ENCODE measurements at regions not wholly inside any gene's neighbourhood (a gene's known extent, or its start where the extent isn't known, plus 50 kb on each side); places are given as distances from the start of the nearest gene placed in this dataset.

GRCh38 chr18:22021701-22022100, 147.7 kb upstream of the GATA6 start (continued):
- TF ChIP-seq SOX6 (IDR thresholded peaks at IDR 0.05), result no peak
- TF ChIP-seq SOX6 (CRISPR knock-in tag; IDR thresholded peaks at IDR 0.05), result peak; percentile 18; the same call in 1 of the 2 replicates
- no peak for TF ChIP-seq FOXA1 (IDR thresholded peaks at IDR 0.05)
- TF ChIP-seq FOXA1 (CRISPR knock-in tag; IDR thresholded peaks at IDR 0.05), result peak; percentile 38; the same call in 1 of the 2 replicates
- peak; percentile 16; the same call in 1 of the 2 replicates for TF ChIP-seq NCOA2 (CRISPR knock-in tag; IDR thresholded peaks at IDR 0.05)
- no peak for TF ChIP-seq HNRNPL (IDR thresholded peaks at IDR 0.05; ENCODE audit: low read depth, low read length)
- TF ChIP-seq NR1H2 (CRISPR knock-in tag; IDR thresholded peaks at IDR 0.05; ENCODE audit: borderline replicate concordance, low read depth), result no peak
- TF ChIP-seq KDM3A (CRISPR knock-in tag; IDR thresholded peaks at IDR 0.05; ENCODE audit: low read depth), result no peak
- peak; percentile 56; the same call in 1 of the 2 replicates for TF ChIP-seq ZNF281 (CRISPR knock-in tag; IDR thresholded peaks at IDR 0.05; ENCODE audit: borderline replicate concordance)
- peak in 1 of 2 experiments; percentile 45; a peak in 1 of 4 replicates for TF ChIP-seq EP300 (IDR thresholded peaks at IDR 0.05; ENCODE audit: low read depth in 2 of 2, low read length in 2 of 2)
- no peak; the same call in 1 of the 2 replicates for TF ChIP-seq EP300 (CRISPR knock-in tag; IDR thresholded peaks at IDR 0.05; ENCODE audit: borderline replicate concordance)
- no peak for TF ChIP-seq SOX13 (IDR thresholded peaks at IDR 0.05)
- TF ChIP-seq SOX13 (CRISPR knock-in tag; conservative IDR thresholded peaks at IDR 0.05 in 1 of 2, IDR thresholded peaks at IDR 0.05 in 1 of 2), result peak in 1 of 2 experiments; percentile 25; a peak in 1 of 4 replicates
- no peak for TF ChIP-seq HINFP (CRISPR knock-in tag; IDR thresholded peaks at IDR 0.05; ENCODE audit: low read depth)
- peak; percentile 37; the same call in 1 of the 2 replicates for TF ChIP-seq PAXIP1 (CRISPR knock-in tag; conservative IDR thresholded peaks at IDR 0.05)
- TF ChIP-seq ZBTB34 (CRISPR knock-in tag; IDR thresholded peaks at IDR 0.05), result no peak
- TF ChIP-seq DNMT1 (CRISPR knock-in tag; IDR thresholded peaks at IDR 0.05), result no peak
